ENCODE measurements at regions not wholly inside any gene's neighbourhood (a gene's known extent, or its start where the extent isn't known, plus 50 kb on each side); places are given as distances from the start of the nearest gene placed in this dataset.
A peak's percentile ranks its signal among the peaks of the same experiment; 100 is the strongest.
"Not testable (repeated sequence)": the region's sequence is repeated elsewhere in the genome, so short reads cannot be mapped to it uniquely, and the experiment has no call there.

DNA sequence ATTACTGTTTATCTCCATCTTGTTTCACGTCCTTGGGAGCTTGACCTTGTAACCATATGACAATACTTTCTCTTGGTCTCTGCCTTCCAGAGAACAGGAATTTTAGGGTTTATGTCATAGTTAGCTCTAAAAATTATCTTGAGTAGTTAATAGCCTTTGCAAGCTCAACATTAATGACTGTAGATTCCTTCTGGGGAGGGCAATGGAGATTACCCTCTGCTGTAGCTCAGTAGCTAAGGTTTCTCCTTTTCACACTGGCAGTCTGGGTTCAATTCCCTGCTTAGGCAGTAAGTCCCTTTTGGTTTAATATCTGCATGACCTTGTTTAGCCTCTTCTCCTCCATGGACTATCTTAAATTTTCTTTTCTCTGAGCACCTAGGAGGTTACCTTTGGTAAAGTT lies 181.7 kb upstream of the GPR101 start:
- no peak for DNase-seq (ENCODE audit: extremely low read depth, low read depth)

DNA sequence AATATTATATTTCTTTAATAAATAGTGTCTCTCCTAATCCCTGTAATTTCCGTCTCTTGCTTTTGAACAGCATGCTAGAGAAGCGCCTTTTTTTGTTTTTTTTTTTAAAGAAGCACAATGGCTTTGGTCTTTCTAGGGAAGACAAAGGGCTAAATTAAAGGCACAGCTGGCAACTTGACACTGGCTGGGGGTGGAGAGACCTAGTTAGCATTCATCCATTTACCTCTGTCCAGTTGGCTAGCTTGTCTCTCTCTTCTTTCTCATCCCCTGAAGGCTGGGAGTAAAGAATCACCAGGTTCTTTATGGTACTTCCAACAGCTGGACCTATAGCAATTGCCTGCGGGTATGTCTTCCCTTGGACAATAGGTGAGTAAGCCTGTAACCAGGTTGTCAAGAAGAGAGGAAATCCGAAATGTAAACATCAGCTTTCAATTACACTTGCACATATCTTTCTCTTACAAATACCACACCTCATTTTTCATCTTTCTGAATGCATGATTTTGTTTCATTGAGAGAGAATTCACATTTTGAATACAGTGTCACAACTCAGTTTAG lies 178.4 kb upstream of the GPR101 start:
- no peak for DNase-seq (ENCODE audit: extremely low read depth, low read depth)

DNA sequence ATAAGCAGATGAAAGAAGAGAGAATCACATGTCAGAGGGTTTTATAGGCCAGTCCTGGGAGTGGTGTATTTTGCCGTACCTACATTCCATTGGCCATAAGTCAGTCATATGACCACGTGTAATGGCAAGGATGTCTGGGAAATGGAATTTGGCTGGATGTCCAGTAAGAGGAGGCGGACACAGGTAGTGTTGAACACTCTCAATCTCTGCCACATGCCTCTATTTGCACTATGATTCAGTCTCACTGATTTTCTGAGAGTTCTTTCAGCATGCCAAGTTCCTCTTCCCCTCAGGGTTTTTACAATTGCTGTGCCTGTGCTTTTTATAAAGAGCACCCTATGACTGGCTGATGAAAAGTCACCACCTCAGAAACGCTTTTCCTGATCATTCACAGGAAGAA lies 164.2 kb upstream of the GPR101 start:
- DNase-seq (ENCODE audit: extremely low read depth, low read depth) = no peak

DNA sequence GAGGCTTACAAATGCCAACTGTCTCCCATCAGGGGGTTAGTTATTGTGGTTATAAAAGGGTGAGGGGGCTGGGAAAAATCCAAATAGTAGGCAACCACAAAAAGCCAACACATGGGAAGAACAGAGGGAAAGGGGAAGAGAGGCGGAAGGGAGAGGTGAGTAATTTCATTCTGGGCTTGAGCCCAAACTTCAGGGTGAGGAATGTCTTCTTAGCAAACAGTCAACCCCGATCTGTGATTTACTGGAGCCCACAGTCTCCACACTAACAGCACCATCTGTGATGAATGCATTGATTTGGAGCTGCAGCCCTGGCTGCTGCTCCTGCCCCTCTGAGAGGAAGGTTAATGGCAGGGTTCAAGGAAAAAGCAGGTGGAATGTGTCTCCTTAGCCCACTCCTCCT lies 162.2 kb upstream of the GPR101 start:
- DNase-seq (ENCODE audit: extremely low read depth, low read depth) = no peak

DNA sequence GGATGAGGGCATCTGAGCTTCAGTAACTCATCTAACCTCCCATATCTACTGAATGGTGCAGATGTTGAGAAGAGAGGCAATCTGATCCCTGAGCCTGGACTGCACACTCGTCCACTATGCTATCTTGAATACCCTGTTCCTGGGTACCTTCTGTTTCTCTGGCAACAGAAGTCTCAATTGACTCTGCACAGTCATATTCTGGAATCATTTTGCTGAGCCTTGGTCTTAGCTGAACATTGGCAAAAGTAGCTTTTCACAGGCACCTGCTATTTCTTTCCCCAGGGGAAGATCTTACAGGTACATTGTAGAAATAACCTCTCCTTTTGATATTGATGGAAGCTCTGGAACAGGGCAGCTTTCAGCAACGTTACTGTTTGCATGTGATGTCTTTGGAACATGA lies 161.5 kb upstream of the GPR101 start:
- no peak for DNase-seq (ENCODE audit: extremely low read depth, low read depth)

DNA sequence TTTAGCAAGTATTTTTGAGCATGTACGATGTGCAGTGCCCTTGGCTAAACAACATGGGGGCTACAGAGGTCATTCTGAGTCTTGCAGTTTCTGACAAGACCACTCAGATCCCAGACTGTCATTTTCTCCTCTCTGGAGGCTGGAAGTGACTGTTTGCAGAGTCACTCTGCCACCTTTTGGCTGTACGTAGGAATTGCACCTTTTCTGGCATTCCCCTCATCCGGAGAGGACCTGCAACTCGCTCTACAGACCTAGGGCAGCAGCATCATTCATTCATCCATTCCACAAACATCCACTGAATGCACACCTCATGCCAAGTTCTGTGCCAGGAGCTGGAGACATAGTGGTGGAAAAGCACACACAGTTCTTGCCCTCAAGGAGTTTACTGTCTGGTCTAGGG lies 160.4 kb upstream of the GPR101 start:
- peak; percentile 26 for DNase-seq (ENCODE audit: extremely low read depth, low read depth)

DNA sequence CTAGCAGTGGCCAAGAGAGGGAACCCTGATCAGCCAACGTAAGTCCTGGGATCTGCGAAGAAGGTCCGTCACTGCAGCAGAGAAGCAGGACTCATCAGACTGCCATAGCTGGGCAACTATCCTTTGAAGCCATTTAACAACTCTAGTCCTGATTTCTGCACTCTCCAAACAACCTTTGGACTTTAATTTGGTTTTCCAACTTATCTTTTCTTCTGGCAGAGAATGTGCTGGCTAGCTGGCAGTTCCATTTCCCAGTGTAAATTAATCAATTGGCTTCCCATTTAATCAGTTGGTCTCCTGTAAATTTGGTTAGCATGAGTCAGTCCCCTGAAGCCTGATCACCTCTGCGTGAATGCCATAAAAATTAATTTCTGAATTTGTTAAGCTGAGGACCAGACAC lies 153.7 kb upstream of the GPR101 start:
- no peak for DNase-seq (ENCODE audit: extremely low read depth, low read depth)

DNA sequence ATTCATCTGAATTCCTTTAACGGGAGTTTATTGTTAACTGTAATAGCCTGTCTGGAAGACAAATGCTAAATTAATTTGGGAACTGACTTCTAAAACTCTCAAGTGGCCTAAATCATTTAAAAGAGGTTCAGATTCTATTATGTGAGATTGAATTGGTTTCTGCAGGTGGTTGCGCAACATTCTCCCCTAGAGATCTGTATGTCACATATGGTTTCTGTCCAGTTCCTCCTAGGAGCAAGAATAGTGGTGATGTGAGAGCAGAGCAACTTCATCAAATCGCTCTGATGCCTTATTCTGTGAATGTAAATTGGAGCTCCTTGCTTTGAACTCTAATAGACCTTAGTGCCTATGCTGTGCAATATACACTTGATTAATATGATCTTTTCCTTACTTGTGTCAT lies 144.6 kb upstream of the GPR101 start:
- DNase-seq (ENCODE audit: extremely low read depth, low read depth) = no peak

DNA sequence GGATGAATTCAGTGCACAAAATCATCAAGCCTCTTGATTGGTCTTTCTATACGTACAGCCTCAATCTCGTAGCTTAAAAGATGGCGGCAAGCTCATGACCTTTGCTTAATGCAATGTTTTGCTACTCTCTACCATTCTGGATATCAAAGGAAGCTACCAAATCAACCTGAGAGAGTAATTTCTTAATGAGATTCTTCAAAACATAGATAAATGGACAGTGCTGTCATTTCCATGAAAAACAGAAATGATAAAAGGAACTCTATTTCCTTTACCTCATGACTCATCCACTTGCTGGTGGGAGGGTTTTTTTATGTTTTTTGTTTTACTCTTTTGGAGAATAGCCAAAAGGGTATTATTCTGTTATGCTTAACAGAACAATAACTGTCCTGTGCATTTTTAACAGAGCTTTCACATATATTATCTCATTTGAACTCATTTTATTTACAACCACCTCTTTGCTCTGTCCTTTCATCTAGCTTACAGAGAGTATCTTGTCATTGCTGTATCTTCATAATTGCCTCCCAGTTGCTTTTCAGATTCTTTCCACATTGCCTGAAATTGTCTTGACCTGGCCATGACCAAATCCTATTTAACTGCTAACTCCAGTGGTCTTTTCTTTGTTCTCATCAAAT lies 138.6 kb upstream of the GPR101 start:
- no peak for DNase-seq (ENCODE audit: extremely low read depth, low read depth)

DNA sequence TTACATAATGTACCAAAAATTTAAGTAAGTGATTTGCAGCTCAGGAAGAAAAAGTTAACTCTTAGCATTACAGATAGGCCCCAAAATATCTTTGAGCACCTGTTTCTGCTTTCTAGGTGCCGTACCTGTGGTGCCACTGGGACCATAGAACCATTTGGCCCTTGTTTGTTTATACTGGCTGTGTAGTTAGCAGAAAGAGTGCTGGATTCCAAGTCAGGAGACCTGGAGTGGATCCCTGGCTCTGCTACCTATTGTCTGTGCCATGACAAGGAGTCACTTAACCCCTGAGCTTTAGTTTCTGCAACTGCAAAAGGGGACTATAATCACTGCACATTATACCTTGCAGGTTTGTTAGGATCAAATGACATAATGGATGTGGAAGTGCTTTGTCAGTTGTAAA lies 137.8 kb upstream of the GPR101 start:
- no peak for DNase-seq (ENCODE audit: extremely low read depth, low read depth)

DNA sequence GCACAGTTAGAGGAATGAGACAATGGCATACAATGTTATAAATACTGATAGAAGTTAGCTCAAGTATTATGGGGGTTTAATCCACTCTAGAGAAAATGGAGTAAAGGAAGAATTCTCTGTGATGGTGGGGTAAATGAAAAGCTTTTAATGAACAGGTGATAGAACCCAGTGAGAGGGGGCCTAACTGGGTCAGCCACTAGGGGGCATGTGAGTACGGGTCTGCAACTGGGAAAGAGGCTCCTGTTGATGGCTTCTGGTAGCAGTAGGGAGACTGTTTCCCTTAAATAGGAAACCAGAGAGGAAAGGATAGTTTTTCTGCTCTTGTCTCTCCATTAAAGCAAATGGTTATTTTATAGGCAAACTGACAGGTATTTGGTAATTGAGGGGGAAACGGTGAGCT lies 132.8 kb upstream of the GPR101 start:
- DNase-seq (ENCODE audit: extremely low read depth, low read depth) = no peak

DNA sequence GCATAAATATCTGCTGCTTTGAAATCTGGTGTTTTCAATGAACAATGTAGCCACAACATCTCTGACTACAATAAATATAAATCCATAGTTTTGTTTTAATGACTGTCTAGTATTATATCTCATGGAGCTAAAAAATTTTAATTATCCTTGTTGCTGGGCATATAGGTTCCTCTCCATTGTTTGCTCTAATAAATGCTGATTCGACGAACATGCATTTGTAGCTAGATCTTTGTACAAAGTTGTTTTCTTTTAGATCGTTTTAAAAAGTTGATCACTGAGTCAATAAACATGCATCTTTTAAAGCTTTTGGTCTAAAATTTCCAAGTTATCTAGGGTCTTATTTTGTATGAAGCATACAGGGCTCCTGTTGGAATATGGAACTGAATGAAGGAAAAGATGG lies 130.5 kb upstream of the GPR101 start:
- no peak for DNase-seq (ENCODE audit: extremely low read depth, low read depth)

DNA sequence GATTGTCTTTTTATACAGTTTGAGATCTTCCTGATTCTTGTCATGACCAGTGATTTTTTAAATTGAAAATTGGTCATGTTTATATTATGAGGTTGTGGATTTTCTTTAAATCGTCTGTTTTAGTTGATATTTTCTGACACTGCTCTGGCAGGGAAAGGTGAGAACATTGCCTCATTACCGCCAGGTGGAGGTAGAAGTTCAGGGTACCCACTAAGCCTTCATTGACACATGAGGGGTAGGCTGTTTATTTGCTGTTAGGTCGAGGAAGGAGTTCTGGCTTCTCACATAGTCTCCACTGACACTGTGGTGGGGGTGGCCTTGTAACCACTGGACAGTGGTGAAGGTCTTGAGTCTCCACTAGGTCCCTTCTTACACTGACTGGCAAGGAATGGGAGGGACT lies 117.6 kb upstream of the GPR101 start:
- no peak for DNase-seq (ENCODE audit: extremely low read depth, low read depth)

DNA sequence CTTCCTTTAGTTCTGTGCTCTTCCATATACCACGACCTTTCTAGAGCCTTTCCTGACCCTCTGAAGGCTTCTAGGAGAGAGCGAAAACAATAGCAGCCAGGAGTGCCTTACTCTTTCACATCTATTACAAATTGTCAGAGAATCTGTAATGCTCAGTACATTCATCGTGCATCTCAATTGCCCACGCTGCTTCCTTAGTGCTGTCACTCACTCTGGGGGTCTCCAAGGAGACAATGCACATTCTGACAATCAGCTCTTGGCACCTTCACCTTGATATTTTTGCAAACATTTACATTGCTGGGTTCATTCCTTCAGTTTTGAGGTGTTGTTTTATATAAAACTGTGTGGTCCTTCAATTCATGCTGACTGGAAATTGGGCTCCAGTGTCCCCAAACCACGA lies 110.1 kb upstream of the GPR101 start:
- no peak for DNase-seq (ENCODE audit: extremely low read depth, low read depth)

DNA sequence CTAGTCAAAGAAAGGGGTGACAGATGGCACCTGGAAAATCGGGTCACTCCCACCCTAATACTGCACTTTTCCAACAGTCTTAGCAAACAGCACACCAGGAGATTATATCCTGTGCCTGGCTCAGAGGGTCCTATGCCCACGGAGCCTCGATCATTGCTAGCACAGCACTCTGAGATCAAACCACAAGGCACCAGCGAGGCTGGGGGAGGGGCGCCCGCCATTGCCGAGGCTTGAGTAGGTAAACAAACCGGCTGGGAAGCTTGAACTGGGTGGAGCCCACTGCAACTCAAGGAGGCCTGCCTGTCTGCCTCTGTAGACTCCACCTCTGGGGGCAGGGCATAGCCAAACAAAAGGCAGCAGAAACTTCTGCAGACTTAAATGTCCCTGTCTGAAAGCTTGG lies 88.9 kb upstream of the GPR101 start:
- not testable (repeated sequence) for DNase-seq (ENCODE audit: extremely low read depth, low read depth)

DNA sequence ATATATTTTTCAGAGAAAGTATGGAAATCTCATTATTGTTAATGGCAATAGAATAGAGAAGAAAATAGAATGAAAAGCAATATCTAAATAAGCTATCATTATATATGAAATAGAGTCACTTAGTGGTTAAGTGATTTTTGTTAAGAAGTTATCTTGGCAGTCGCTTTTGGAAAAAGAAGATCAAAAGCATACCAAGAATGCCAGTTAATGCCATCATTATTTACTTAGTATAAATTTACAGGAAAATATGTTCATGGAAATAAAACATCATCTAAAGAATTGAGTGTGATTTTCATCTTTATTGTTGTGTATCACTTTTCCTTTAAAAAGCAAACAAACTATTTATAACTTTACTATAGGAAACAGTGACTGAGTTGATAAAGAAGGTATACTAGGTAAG lies 85.3 kb upstream of the GPR101 start:
- DNase-seq (ENCODE audit: extremely low read depth, low read depth) = no peak

DNA sequence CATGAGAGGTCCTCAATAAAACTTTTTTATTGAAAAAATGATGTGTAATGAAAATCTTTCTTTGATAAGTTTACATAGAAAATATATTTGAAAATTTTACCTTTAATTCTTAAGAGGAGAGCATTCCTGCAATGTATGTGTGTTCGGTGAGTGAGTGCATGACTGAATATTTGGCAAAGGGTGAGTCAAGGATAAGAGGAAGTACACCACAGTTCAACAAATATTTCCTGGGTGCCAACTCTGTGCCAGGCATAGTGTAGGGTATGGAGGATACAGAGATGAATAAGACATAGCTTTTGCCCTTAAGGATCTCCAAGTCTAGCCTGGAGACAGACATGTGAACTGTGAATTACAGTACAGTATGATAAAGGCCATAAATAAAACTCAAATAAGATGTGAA lies 84.7 kb upstream of the GPR101 start:
- no peak for DNase-seq (ENCODE audit: extremely low read depth, low read depth)

DNA sequence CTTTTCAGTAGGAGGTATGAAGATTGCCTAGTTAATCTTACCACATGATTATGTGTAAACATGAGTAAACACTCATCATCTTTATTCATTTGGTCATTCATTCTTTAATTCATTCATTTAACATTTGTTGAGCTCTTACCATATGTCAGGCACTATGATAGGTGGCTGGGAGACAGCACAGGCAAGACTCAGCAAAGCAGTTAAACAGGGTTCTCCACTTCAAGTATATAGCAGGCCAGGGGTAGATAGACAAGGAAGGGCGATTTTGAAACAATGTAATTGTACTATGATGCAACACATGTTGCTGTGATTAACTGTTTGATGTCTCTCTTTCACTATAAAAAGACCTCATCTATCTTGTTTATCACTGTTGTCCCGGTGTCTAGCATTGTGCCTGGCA lies 84.3 kb upstream of the GPR101 start:
- no peak for DNase-seq (ENCODE audit: extremely low read depth, low read depth)

DNA sequence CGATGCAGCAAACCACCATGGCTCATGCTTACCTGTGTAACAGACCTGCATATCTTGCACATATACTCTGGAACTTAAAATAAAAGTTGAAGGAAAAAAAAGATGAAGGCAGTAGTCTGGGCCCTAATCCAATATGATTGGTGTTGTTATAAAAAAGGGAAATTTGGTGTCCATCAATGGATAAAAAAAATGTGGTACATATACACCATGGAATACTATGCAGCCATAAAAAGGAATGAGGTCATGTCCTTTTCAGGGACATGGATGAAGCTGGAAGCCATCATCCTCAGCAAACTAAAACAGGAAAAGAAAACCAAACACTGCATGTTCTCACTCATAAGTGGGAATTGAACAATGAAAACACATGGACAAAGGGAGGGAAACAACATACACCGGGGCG lies 74.1 kb upstream of the GPR101 start:
- DNase-seq (ENCODE audit: extremely low read depth, low read depth) = not testable (repeated sequence)

DNA sequence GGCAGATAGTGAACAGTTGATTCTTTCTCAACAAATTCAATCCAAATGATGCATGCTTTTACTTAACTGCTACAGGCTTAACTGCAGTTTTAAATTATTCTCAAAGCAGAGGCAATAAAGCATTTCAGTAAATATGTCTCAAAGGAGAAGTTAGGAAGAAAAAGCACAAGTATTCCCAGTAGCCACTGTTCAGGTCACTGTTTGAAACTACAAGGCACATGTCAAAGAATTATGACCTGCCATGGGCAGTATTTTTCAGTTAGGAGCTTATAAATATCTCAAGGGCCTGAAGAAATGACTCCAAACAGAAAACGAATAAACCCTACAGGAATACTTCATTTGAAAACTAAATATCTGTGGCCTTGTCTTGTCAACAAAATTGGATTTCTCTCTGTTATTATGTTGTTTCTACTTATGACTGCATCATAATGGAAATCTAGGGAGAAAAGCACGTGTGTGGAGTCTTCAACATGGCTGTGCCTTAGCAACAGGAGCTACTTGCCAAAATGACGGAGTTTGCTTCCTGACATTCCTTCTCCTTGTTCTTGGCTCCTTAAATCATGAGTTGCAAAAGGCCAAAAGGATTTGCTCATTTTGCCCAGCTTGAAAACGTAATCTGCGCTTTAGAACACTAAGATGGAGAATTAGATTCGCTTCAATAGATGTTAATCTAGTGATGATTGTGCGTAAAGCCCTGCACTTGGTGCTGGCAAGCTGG lies 67.6 kb upstream of the GPR101 start:
- no peak for DNase-seq (ENCODE audit: extremely low read depth, low read depth)

Data from NCI-H460 (cell line).